ENCODE measurements at regions not wholly inside any gene's neighbourhood (a gene's known extent, or its start where the extent isn't known, plus 50 kb on each side); places are given as distances from the start of the nearest gene placed in this dataset.

DNA sequence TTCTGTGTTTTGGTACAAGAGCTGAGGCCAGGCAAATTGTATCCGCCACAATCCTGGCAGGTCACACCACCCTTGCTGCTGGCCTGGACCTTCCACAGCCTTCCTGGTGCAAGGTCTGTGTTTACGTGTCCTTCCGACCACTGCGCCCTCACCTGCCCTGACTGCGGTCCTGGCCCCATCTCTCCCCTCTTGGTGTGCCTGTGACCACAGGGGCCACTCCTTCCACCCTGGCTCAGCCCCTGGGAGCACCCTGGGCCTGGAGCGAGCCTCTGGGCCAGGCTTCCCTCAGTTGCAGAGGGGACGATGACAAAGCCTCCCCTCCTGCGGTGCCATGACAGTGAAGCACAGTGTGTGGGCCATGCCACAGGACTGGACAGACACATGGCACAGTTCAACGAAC is 104.5 kb downstream of the PLXNA1 start:
- no peak for TF ChIP-seq GATA2 (IDR thresholded peaks at IDR 0.05; ENCODE audit: low read depth, low read length)
- TF ChIP-seq GATA3 (IDR thresholded peaks at IDR 0.05; ENCODE audit: low read depth, low read length): no peak

DNA sequence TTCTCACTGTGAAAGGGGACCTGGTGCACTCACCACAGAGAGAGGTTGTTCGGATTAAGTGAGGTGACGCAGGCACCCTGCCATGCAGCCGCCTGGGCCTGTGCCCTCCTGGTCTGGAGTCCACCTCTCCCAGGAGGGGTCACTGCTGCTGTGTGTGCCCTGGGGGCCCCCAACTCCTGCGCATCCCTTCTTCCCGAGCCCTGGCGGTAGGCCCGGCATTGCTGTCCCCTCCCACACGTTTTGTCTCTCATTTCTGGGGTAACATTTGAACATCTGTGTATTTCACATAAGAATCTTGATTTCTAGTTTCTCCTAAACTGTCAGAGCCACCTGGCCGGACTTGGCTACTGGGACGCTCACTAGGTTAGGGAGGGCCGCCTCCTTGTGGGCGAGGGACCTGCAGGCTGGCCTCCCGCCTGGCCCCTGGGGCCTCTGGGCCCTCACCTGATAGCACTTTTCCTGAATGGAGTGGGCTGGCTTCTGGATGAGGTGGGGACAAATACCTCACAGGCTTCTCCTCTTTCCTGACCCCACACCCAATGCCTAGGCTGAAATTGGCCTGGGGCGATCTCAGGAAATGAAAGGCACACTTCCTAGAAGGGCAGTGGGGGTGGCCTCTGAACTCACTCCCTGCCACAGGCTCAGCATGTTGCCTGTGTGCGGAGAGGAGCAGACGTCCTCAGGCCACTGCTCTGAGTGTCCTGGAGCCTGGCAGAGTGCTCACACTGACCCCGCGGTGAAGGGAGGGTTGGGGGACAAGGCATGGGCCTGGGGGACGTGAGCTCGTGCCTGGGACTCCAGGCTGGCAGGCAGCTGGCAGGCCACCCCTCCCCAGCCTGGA is 104.2 kb upstream of the PRR23E start:
- TF ChIP-seq GATA2 (IDR thresholded peaks at IDR 0.05; ENCODE audit: low read depth, low read length): no peak
- TF ChIP-seq GATA3 (IDR thresholded peaks at IDR 0.05; ENCODE audit: low read depth, low read length): no peak

DNA sequence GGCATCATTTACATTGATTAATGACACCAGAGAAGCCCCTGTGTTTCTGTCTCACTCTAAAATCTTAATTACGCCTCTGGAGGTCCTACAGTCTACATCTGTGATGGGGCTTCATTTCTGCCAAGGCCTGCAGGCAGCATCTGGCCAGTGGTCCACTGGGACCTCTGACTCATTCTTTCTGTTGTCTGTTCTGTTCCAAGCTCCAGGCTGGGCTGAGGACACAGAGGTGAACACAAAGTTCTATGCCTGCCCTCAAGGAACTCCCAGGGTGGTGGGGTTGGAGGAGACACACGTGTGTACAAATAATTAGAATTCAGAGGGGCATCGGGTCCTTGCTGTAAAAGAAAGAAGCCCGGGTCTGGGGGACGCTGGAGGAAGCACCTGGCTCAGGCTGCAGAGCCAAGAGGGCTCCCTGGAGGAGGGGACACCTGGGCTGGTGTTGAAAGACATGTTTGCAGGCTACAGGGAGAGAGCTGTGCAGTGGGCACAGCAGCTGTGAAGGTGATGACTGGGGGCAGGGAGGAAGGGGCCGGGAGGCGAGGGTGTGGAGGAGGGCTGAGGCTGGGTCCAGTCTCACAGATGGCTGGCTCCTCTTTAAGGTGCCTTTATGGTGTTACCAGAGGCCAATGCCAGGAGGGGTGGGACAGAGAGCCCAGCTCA is 103.3 kb upstream of the PRR23E start:
- TF ChIP-seq GATA2 (IDR thresholded peaks at IDR 0.05; ENCODE audit: low read depth, low read length) (no peak), GATA3 (IDR thresholded peaks at IDR 0.05; ENCODE audit: low read depth, low read length) (no peak)

DNA sequence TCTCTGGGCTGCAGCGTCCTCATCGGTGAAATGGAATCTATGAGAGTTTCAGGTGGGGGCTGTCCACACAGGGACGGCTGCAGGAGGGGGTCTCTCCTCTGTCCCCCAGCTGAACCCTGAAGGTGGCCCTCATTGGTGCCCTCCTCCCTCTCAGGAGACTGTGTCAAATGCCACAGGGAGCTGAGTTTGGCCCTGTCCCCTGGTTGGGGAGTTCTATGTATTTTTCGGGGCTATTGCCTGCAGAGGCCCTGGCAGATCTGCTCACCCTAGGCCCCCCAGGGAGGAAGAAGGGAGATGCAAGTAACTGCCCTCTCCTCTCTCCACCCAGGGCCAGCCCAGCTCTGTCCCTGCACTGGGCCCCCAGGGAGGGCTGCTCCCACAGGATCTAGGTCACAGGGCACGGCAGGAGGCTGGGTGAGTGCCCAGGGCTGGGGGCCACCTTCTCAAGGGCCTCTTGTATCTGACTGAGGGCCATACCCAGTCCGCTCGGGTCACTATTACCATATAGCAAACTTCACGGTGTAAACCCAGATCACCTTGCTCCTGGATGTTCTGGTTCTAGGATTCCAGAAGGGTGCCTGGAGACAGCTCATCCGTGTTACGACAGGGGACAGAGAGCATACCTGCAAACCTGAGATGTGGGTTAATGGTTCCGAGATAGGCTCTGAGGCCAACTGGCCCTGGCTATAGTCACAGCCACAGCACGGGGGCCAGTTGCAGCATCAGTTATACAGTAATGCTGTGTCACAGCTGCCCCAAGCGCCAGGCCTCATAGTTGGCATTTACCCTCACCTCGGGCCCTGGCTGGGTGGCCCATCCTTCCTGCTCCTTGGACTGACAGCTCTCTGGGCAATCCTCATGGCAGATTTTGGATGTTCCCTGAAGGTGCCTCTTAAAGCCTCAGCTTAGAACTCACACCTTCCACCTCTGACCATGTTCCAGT is 102.4 kb upstream of the PRR23E start:
- no peak for TF ChIP-seq GATA3 (IDR thresholded peaks at IDR 0.05; ENCODE audit: low read depth, low read length)
- no peak for TF ChIP-seq GATA2 (IDR thresholded peaks at IDR 0.05; ENCODE audit: low read depth, low read length)

DNA sequence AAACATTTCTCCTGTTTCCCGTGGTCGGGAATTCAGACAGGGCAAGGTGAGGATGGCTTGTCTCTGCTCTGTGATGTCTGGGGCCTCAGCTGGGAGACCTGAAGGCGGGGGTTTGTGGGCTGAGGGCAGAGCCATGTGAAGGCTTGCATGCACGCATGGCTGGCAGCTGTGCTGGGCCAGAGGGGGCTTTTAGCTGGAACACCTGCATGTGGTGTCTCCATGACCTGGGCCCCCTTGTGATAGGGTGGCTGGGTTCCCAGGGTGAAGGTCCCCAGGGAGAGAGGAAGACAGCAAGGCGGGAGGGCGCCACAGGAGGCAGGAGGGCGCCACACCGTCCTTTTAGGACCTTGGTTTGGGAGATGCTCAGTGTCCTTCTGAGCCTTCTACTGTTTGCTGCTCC is 101.6 kb upstream of the PRR23E start:
- no peak for TF ChIP-seq GATA2 (IDR thresholded peaks at IDR 0.05; ENCODE audit: low read depth, low read length)
- TF ChIP-seq GATA3 (IDR thresholded peaks at IDR 0.05; ENCODE audit: low read depth, low read length): no peak

DNA sequence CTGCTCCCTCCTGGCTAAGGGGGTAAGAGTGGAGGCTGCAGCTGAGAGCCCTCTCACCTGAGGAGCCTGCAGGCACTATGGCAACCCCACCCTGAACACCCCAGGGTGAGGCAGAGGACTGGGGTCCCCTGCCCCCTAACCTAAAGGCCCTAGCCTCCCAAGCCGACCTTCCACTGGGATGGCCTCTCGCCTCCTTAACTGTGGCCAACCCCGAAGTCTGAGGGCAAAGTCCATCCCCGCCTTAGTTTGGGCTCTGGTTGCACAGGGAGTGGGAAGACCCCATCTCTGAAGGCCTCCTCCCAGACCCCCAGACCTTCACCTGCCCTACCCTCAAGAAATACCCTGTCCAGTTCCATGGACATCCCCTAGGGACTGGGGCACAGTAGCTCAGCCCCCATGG is 100.6 kb upstream of the PRR23E start:
- TF ChIP-seq GATA2 (IDR thresholded peaks at IDR 0.05; ENCODE audit: low read depth, low read length) (no peak), GATA3 (IDR thresholded peaks at IDR 0.05; ENCODE audit: low read depth, low read length) (no peak)

DNA sequence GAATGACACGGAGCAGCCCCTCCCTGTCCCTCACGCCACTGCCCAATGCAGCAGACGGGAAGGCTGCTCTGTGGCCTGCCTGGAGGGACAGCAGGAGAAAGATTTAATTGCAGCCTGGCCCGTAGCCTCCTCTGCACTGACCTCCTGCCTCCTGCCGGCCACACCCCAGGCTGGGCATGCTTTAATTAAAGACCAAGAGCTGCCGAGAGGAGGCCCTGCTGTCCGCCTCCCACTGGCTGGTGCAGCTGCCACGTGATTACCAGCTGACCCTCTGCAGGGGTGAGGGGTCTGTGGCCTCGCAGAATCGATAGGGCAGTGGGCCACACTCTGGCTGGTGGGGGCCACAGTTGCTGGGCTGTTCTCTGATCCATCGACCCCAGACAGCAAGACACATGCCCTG is 100.2 kb upstream of the PRR23E start:
- TF ChIP-seq GATA2 (IDR thresholded peaks at IDR 0.05; ENCODE audit: low read depth, low read length) (no peak), GATA3 (IDR thresholded peaks at IDR 0.05; ENCODE audit: low read depth, low read length) (no peak)

DNA sequence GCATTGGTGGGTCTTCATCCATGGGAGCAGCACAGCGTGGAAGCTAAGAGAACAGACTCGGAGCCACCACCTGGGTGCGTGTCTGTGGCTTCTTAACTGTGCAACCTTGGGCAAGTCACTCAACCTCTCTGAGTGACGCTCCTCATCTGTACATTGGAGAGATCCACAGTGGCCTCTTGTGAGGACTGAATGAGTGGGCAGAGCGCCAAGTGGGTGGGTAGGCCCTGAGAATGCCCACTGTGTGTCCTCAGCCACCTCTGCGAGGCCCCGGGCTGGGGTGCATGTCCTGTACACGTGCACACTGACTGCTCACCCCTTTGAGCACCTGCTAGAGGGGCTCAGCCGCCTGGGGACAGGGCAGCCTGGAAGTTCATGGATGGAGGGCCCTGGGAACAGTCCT is 99.6 kb upstream of the PRR23E start:
- TF ChIP-seq GATA2 (IDR thresholded peaks at IDR 0.05; ENCODE audit: low read depth, low read length): no peak
- no peak for TF ChIP-seq GATA3 (IDR thresholded peaks at IDR 0.05; ENCODE audit: low read depth, low read length)

DNA sequence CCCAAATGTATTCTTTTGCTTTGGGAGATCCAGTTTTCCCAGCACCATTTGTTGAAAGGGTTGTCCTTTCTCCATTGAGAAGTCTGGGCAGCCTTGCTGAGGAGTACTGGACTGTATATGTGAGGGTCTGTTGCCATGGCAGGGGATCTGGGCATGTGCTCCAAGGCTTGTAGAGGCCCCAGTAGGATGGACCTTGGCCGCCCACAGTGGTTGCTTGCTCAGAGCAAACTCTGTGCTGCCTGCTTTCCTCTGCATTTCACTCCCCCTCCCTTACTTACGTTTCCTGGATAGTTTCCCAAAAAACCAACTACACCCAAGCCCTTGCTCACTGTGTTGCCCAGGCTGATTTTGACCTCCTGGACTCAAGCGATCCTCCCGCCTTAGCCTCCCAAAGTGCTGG is 97.2 kb upstream of the PRR23E start:
- TF ChIP-seq GATA2 (IDR thresholded peaks at IDR 0.05; ENCODE audit: low read depth, low read length) (no peak), GATA3 (IDR thresholded peaks at IDR 0.05; ENCODE audit: low read depth, low read length) (no peak)

DNA sequence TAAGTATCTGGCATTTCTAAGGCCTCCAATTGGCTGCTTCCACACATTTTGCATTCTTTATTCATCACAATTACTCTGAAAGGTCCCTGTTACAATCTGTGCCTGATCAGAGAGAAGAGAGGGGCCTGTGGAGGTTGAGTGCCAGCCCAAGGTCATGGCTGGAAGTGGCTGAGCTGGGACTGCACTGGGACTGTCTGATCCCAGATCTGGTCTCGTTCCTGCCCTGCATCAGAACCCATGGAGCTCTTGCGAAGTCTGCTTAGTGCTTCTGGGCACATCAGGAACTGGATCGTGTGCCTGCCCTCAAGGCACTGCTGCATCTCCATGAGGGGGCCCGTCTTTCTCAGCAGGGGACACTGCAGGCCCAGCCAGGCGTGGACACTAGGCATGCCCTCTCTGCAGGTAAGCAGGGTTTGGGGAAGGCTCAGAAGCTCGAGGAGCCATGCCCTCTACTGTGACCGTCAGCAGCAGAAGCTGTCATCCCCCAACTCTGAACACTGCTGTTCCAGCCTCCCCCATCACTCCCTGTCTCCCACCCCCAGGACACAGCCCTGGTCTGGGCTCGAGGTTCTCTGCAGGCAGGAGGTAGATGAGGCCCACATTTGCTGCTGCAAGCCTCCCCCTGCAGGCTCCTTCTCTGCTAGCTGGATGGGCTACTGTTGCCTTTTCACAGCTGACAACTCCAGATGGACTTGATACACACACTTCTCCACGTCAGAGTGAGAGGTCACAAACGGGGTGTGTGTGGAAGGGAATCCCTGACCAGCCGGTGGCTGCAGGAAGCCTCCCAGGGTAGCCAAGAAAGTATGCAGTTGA is 96.5 kb upstream of the PRR23E start:
- TF ChIP-seq GATA3 (IDR thresholded peaks at IDR 0.05; ENCODE audit: low read depth, low read length): no peak
- TF ChIP-seq GATA2 (IDR thresholded peaks at IDR 0.05; ENCODE audit: low read depth, low read length): no peak

DNA sequence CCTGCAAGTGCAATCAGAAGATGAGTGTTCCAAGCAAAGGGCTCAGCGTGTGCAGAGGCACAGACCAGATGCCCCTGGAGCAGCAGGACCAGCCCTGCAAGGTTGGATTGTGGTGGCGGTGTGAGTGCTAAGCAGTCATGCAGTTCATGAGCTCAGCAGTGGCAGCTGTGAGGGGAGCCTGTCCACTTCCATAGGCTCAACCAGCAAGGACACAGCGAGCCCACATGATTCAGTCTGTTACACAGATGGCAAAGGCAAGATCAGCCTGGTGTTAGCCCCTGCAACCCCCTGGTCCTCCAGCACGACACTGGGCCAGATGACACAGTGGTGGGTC is 95.9 kb upstream of the PRR23E start:
- no peak for TF ChIP-seq GATA2 (IDR thresholded peaks at IDR 0.05; ENCODE audit: low read depth, low read length)

DNA sequence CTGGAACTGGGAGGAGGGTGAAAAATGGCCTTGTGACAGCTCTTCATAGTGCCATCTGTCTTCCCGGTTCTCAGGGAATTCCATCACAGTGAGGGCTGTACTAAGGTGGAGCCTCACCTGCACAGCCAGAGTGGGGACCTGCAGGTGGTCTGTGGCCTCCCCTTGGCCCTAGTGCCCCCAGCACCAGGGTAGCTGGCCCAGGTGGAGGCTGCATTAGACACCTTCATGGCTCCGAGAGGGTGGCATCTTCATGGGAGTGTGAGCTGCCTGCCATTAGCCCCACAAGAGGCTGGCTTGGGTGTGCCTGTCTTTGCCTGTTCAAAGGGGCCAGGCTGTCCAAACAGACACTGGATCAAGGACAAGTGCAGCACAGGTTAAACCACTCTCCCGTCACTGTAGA is 95.5 kb upstream of the PRR23E start:
- no peak for TF ChIP-seq GATA2 (IDR thresholded peaks at IDR 0.05; ENCODE audit: low read depth, low read length)
- TF ChIP-seq GATA3 (IDR thresholded peaks at IDR 0.05; ENCODE audit: low read depth, low read length): no peak

DNA sequence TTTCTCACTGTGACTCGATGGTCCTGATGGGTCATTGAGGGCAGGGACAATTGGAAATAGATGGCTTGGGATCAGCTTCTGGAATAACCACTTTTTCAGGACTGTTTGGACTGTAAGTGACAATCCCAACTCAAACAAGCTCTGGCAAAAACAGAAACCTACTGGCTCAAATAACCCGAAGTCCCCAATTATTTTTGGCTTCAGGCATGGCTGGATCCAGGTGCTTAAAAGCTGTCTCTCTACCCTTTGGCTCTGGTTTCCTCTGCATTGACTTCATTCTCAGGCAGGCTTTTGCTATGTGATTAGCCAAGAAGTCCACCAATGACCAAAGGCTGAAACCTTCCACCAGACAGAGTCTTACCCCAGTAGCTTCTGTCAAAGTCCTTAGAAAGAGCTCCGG is 92.9 kb upstream of the PRR23E start:
- TF ChIP-seq GATA2 (IDR thresholded peaks at IDR 0.05; ENCODE audit: low read depth, low read length) (no peak), GATA3 (IDR thresholded peaks at IDR 0.05; ENCODE audit: low read depth, low read length) (no peak)
